EH (cell line): ENCODE measurements at regions not wholly inside any gene's neighbourhood (a gene's known extent, or its start where the extent isn't known, plus 50 kb on each side); places are given as distances from the start of the nearest gene placed in this dataset.
"Not testable (repeated sequence)": the region's sequence is repeated elsewhere in the genome, so short reads cannot be mapped to it uniquely, and the experiment has no call there.

Source experiments
- DNase-seq: peaks from one replicate; pipeline ENCODE4 v3.0.0-alpha.2; 2015; ENCODE audit warnings: low read depth

GRCh38 chr2:242049492-242049891 lies 180.0 kb downstream of the RTP5 start:
- not testable (repeated sequence) for DNase-seq

- DNase-seq = peak; percentile 4
These were observed 181.9 kb downstream of the RTP5 start for GRCh38 chr2:242051463-242051862.

- DNase-seq = no peak
These were observed 182.9 kb downstream of the RTP5 start for GRCh38 chr2:242052421-242052820.

GRCh38 chr2:242053921-242054320 lies 184.4 kb downstream of the RTP5 start:
- DNase-seq = no peak

- DNase-seq = no peak
These were observed 184.9 kb downstream of the RTP5 start for GRCh38 chr2:242054406-242054805.

GRCh38 chr2:242054881-242055801 lies 185.6 kb downstream of the RTP5 start:
- no peak for DNase-seq

- no peak for DNase-seq
These were observed 186.5 kb downstream of the RTP5 start for GRCh38 chr2:242056026-242056425.

GRCh38 chr2:242056785-242057184 lies 187.3 kb downstream of the RTP5 start:
- no peak for DNase-seq

GRCh38 chr2:242057379-242058040 lies 188.0 kb downstream of the RTP5 start:
- no peak for DNase-seq

GRCh38 chr2:242058116-242058680 lies 188.7 kb downstream of the RTP5 start:
- no peak for DNase-seq

- DNase-seq = no peak
These were observed 190.0 kb downstream of the RTP5 start for GRCh38 chr2:242059566-242059965.

- DNase-seq = peak; percentile 80
These were observed 190.8 kb downstream of the RTP5 start for GRCh38 chr2:242060212-242060835.

- DNase-seq = not testable (repeated sequence)
These were observed 192.4 kb downstream of the RTP5 start for GRCh38 chr2:242061930-242062329.

GRCh38 chr2:242063436-242063835 lies 193.9 kb downstream of the RTP5 start:
- DNase-seq = no peak

GRCh38 chr2:242063850-242064249 lies 194.3 kb downstream of the RTP5 start:
- no peak for DNase-seq

- DNase-seq = no peak
These were observed 195.1 kb downstream of the RTP5 start for GRCh38 chr2:242064364-242065250.

- DNase-seq = no peak
These were observed 195.9 kb downstream of the RTP5 start for GRCh38 chr2:242065426-242065825.

- no peak for DNase-seq
These were observed 199.5 kb downstream of the RTP5 start for GRCh38 chr2:242069018-242069417.

GRCh38 chr2:242069938-242070395 lies 200.4 kb downstream of the RTP5 start:
- DNase-seq = peak; percentile 75

GRCh38 chr2:242070726-242071125 lies 201.2 kb downstream of the RTP5 start:
- not testable (repeated sequence) for DNase-seq

- DNase-seq = not testable (repeated sequence)
These were observed 201.8 kb downstream of the RTP5 start for GRCh38 chr2:242071377-242071776.
